ENCODE measurements at regions not wholly inside any gene's neighbourhood (a gene's known extent, or its start where the extent isn't known, plus 50 kb on each side); places are given as distances from the start of the nearest gene placed in this dataset.

DNA sequence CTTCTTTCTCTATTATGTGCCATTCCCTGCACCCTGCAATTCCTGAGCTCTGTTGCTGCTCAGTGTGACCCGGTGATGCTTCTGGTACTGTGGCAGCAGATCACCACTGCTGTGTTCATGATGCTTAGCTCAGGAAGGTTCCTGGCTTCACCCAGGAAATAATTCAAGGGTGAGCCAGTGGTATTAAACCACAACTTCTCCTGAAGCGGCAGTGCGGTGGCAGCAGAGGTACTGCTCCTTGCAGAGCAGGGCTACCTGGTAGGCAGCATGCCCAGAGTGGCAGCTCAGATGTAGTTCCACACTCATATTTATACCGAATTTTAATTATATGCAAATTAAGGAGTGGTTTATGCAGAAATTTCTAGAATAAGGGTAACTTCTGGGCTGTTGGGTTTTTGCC, 213.8 kb upstream of the ZNF608 start:
- no peaks in the 10 kb centered on the region for H3K9me3 ChIP-seq (ENCODE audit: low read length)
- WGBS (ENCODE audit: low lambda C conversion rate), result 58% methylated on average over 4 of the region's 4 CpGs
- in situ Hi-C loops (cut with HindIII; ENCODE audit: extremely low pct_ligation_motif_present, low pct_unique_long_range_greater_than_20kb) (no loop called here), intact Hi-C loops (cut with micrococcal nuclease; ENCODE audit: unreplicated experiment) (no loop called here)
- H3K4me3 ChIP-seq (replicated peaks in 1 of 3; ENCODE audit: insufficient read depth in 1 of 3, low read depth in 2 of 3, low read length in 3 of 3), result no peak overlapping the region
- FAIRE-seq, result no peak
- H3K9ac ChIP-seq (ENCODE audit: insufficient read depth, low read depth, low read length), result no peak overlapping the region
- no peaks in the 10 kb centered on the region for H3K79me2 ChIP-seq (ENCODE audit: insufficient read depth, low read length)
- no TSS peak for BruUV-seq (replicated peaks)
- ChIA-PET POLR2A (no interaction called here), CTCF (ENCODE audit: low intra/inter-chr PET ratio, low total read pairs) (no interaction called here)
- no peaks in the 10 kb centered on the region for H3K4me1 ChIP-seq (ENCODE audit: insufficient read depth, low read length)
- no peak overlapping the region for H3K27ac ChIP-seq (ENCODE audit: extremely low read length, insufficient read depth, low read length)
- no peak for TF ChIP-seq ZNF234 (CRISPR knock-in tag; conservative IDR thresholded peaks at IDR 0.05)
- no peak for TF ChIP-seq MAFK (conservative IDR thresholded peaks at IDR 0.05 in 1 of 2, IDR thresholded peaks at IDR 0.05 in 1 of 2; ENCODE audit: low read length in 2 of 2)
- TF ChIP-seq NR1H2 (CRISPR knock-in tag; IDR thresholded peaks at IDR 0.05; ENCODE audit: borderline replicate concordance, low read depth), result no peak
- TF ChIP-seq, protein P1, sequence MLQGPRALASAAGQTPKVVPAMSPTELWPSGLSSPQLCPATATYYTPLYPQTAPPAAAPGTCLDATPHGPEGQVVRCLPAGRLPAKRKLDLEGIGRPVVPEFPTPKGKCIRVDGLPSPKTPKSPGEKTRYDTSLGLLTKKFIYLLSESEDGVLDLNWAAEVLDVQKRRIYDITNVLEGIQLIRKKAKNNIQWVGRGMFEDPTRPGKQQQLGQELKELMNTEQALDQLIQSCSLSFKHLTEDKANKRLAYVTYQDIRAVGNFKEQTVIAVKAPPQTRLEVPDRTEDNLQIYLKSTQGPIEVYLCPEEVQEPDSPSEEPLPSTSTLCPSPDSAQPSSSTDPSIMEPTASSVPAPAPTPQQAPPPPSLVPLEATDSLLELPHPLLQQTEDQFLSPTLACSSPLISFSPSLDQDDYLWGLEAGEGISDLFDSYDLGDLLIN (CRISPR knock-in tag; IDR thresholded peaks at IDR 0.05; ENCODE audit: borderline replicate concordance), result no peak
- TF ChIP-seq ZNF564 (CRISPR knock-in tag; IDR thresholded peaks at IDR 0.05), result no peak
- TF ChIP-seq, protein P2, sequence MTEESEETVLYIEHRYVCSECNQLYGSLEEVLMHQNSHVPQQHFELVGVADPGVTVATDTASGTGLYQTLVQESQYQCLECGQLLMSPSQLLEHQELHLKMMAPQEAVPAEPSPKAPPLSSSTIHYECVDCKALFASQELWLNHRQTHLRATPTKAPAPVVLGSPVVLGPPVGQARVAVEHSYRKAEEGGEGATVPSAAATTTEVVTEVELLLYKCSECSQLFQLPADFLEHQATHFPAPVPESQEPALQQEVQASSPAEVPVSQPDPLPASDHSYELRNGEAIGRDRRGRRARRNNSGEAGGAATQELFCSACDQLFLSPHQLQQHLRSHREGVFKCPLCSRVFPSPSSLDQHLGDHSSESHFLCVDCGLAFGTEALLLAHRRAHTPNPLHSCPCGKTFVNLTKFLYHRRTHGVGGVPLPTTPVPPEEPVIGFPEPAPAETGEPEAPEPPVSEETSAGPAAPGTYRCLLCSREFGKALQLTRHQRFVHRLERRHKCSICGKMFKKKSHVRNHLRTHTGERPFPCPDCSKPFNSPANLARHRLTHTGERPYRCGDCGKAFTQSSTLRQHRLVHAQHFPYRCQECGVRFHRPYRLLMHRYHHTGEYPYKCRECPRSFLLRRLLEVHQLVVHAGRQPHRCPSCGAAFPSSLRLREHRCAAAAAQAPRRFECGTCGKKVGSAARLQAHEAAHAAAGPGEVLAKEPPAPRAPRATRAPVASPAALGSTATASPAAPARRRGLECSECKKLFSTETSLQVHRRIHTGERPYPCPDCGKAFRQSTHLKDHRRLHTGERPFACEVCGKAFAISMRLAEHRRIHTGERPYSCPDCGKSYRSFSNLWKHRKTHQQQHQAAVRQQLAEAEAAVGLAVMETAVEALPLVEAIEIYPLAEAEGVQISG (CRISPR knock-in tag; IDR thresholded peaks at IDR 0.05), result no peak
- no peak for TF ChIP-seq GABPA (IDR thresholded peaks at IDR 0.05; ENCODE audit: low read depth, low read length)
- no peak for TF ChIP-seq GABPA (CRISPR knock-in tag; IDR thresholded peaks at IDR 0.05; ENCODE audit: low read depth)
- no peak for TF ChIP-seq ZNF326 (CRISPR knock-in tag; IDR thresholded peaks at IDR 0.05; ENCODE audit: borderline replicate concordance)
- no peak for TF ChIP-seq NR3C1 (CRISPR knock-in tag; IDR thresholded peaks at IDR 0.05)
- TF ChIP-seq KDM4B (CRISPR knock-in tag; IDR thresholded peaks at IDR 0.05), result no peak
- TF ChIP-seq, protein P3, sequence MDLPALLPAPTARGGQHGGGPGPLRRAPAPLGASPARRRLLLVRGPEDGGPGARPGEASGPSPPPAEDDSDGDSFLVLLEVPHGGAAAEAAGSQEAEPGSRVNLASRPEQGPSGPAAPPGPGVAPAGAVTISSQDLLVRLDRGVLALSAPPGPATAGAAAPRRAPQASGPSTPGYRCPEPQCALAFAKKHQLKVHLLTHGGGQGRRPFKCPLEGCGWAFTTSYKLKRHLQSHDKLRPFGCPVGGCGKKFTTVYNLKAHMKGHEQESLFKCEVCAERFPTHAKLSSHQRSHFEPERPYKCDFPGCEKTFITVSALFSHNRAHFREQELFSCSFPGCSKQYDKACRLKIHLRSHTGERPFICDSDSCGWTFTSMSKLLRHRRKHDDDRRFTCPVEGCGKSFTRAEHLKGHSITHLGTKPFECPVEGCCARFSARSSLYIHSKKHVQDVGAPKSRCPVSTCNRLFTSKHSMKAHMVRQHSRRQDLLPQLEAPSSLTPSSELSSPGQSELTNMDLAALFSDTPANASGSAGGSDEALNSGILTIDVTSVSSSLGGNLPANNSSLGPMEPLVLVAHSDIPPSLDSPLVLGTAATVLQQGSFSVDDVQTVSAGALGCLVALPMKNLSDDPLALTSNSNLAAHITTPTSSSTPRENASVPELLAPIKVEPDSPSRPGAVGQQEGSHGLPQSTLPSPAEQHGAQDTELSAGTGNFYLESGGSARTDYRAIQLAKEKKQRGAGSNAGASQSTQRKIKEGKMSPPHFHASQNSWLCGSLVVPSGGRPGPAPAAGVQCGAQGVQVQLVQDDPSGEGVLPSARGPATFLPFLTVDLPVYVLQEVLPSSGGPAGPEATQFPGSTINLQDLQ (CRISPR knock-in tag; IDR thresholded peaks at IDR 0.05), result no peak
- no peak for TF ChIP-seq SNAPC2 (CRISPR knock-in tag; IDR thresholded peaks at IDR 0.05)
- TF ChIP-seq HDAC6 (IDR thresholded peaks at IDR 0.05; ENCODE audit: low read depth, low read length), result no peak
- TF ChIP-seq PCBP1 (IDR thresholded peaks at IDR 0.05; ENCODE audit: borderline replicate concordance, low read depth, low read length), result no peak
- TF ChIP-seq, protein P4, sequence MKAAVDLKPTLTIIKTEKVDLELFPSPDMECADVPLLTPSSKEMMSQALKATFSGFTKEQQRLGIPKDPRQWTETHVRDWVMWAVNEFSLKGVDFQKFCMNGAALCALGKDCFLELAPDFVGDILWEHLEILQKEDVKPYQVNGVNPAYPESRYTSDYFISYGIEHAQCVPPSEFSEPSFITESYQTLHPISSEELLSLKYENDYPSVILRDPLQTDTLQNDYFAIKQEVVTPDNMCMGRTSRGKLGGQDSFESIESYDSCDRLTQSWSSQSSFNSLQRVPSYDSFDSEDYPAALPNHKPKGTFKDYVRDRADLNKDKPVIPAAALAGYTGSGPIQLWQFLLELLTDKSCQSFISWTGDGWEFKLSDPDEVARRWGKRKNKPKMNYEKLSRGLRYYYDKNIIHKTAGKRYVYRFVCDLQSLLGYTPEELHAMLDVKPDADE (CRISPR knock-in tag; IDR thresholded peaks at IDR 0.05), result no peak
- no peak for ATAC-seq
- no peak overlapping the region for H3K4me2 ChIP-seq (ENCODE audit: low read depth, low read length)
- no peak for DNase-seq (ENCODE audit: low spot score)
- H3K27me3 ChIP-seq (ENCODE audit: control insufficient read depth in 1 of 2, insufficient read depth in 2 of 2, low read length in 2 of 2), result no peaks in the 10 kb centered on the region; a peak in 1 of 5 replicates
- no peaks in the 10 kb centered on the region for H4K20me1 ChIP-seq (ENCODE audit: insufficient read depth, low read length)
- no peaks in the 10 kb centered on the region for H3K36me3 ChIP-seq (replicated peaks in 1 of 2; ENCODE audit: control insufficient read depth in 1 of 2, insufficient read depth in 2 of 2, low read length in 2 of 2)
- no peak overlapping the region for H2AFZ ChIP-seq (ENCODE audit: low read length)

Measured in HepG2 (cell line).